A673 (cell line): ENCODE measurements at regions not wholly inside any gene's neighbourhood (a gene's known extent, or its start where the extent isn't known, plus 50 kb on each side); places are given as distances from the start of the nearest gene placed in this dataset.

ENCODE experiments used
- BruUV-seq: library from RNA; stranded (reverse); fragments of 400-500 nt; replicated peaks from 2 replicates; lab custom pipeline; 2021; lab: Mats Ljungman, UMichigan
- CTCF ChIA-PET: fragments of 300-600 bp; sonication (Branson Sonifier 250); formaldehyde crosslinking; loops from one replicate; lab custom pipeline; 2022; ENCODE audit warnings: antibody characterized with exemption; lab: Charles Lee
- POLR2A ChIA-PET: fragments of 300-600 bp; sonication (Branson Sonifier 250); formaldehyde crosslinking; loops from one replicate; lab custom pipeline; 2022; ENCODE audit warnings: antibody characterized with exemption; ENCODE audit not compliant: low non-redundant PET; lab: Charles Lee
- DNase-seq: peaks from one replicate; pipeline ENCODE4 v3.0.0-alpha.2; 2015; ENCODE audit warnings: low spot score
- H3K27ac ChIP-seq: fragments of 200-600 bp; sonication (generic); 2 replicates; pipeline ENCODE4 v1.5.1; 2016; ENCODE audit warnings: mixed run types, low read depth, mild to moderate bottlenecking, mixed read lengths, antibody characterized with exemption, low read length; ENCODE audit not compliant: poor library complexity, severe bottlenecking
- H3K27me3 ChIP-seq: fragments of 200-600 bp; sonication (generic); replicated peaks from 2 replicates; pipeline ENCODE4 v1.6.1; 2017; ENCODE audit warnings: mixed run types, low read depth, mild to moderate bottlenecking, mixed read lengths, antibody characterized with exemption, low read length; ENCODE audit not compliant: insufficient read depth, poor library complexity
- H3K36me3 ChIP-seq: fragments of 200-600 bp; sonication (generic); 2 replicates; pipeline ENCODE4 v1.6.1; 2016; ENCODE audit warnings: mixed run types, mild to moderate bottlenecking, mixed read lengths, antibody characterized with exemption, low read length; ENCODE audit not compliant: insufficient read depth, poor library complexity, severe bottlenecking
- H3K4me1 ChIP-seq: fragments of 200-600 bp; sonication (generic); 2 replicates; pipeline ENCODE4 v1.6.1; 2017; ENCODE audit warnings: mixed run types, mild to moderate bottlenecking, mixed read lengths, antibody characterized with exemption, low read length; ENCODE audit not compliant: insufficient read depth, poor library complexity, severe bottlenecking
- H3K4me3 ChIP-seq: fragments of 200-600 bp; sonication (generic); 2 replicates; pipeline ENCODE4 v1.5.1; 2016; ENCODE audit warnings: low read depth, mixed run types, mild to moderate bottlenecking, mixed read lengths, low read length; ENCODE audit not compliant: poor library complexity, severe bottlenecking
- H3K9me3 ChIP-seq: fragments of 200-600 bp; sonication (generic); 2 replicates; pipeline ENCODE4 v1.6.1; 2016; ENCODE audit warnings: mixed run types, low read depth, mild to moderate bottlenecking, mixed read lengths, antibody characterized with exemption, low read length; ENCODE audit not compliant: poor library complexity, severe bottlenecking
- EZH2 ChIP-seq: fragments of 200-600 bp; sonication (generic); IDR thresholded peaks from 2 replicates; pipeline ENCODE4 v1.6.1; 2017; ENCODE audit warnings: borderline replicate concordance, low read depth, mild to moderate bottlenecking, mixed read lengths, antibody characterized with exemption, low read length; ENCODE audit not compliant: poor library complexity, severe bottlenecking
- intact Hi-C: fragments of 100-400 bp; cut with micrococcal nuclease; formaldehyde crosslinking; loops from one replicate; pipeline ENCODE4 v1.10.0; 2022; ENCODE audit not compliant: unreplicated experiment
- TF ChIP-seq, protein P1 (sequence below): fragments of 300-800, 200-600 bp; sonication (generic); conservative IDR thresholded peaks from 2 replicates; pipeline ENCODE4 v1.5.1; 2017; ENCODE audit warnings: low read depth, mild to moderate bottlenecking, antibody characterized with exemption, low read length, moderate library complexity, mixed read lengths

DNA sequence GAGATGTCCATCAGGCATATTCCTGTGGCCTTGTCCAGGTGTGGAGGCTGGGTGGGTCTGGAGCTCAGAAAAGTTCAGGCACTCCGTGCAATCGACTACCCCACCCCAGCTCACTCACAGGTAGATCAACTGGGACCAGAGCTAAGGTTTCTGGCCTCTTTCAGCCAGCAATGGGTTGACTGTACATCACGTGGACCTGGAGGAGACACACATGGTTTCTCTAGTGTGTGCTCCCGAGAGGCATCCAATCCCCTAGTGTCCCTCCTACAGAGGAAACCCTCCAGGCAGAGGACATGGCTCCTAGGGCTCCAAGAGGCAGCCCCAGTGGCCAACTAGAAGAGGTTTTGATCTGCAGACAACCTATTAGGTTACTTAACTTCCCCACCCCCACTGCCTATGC is 119.5 kb upstream of the RGS6 start:
- DNase-seq, result no peak
- POLR2A ChIA-PET, result no interaction called here
- no TSS peak for BruUV-seq
- no peaks in the 10 kb centered on the region for H3K9me3 ChIP-seq
- no peak overlapping the region for H3K4me3 ChIP-seq
- H3K27me3 ChIP-seq, result no peaks in the 10 kb centered on the region
- no peaks in the 10 kb centered on the region for H3K4me1 ChIP-seq
- CTCF ChIA-PET, result no interaction called here
- H3K27ac ChIP-seq, result no peak overlapping the region
- intact Hi-C loops, result no loop called here
- TF ChIP-seq, protein P1, sequence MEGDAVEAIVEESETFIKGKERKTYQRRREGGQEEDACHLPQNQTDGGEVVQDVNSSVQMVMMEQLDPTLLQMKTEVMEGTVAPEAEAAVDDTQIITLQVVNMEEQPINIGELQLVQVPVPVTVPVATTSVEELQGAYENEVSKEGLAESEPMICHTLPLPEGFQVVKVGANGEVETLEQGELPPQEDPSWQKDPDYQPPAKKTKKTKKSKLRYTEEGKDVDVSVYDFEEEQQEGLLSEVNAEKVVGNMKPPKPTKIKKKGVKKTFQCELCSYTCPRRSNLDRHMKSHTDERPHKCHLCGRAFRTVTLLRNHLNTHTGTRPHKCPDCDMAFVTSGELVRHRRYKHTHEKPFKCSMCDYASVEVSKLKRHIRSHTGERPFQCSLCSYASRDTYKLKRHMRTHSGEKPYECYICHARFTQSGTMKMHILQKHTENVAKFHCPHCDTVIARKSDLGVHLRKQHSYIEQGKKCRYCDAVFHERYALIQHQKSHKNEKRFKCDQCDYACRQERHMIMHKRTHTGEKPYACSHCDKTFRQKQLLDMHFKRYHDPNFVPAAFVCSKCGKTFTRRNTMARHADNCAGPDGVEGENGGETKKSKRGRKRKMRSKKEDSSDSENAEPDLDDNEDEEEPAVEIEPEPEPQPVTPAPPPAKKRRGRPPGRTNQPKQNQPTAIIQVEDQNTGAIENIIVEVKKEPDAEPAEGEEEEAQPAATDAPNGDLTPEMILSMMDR, result no peak
- TF ChIP-seq EZH2, result no peak
- H3K36me3 ChIP-seq, result no peaks in the 10 kb centered on the region

DNA sequence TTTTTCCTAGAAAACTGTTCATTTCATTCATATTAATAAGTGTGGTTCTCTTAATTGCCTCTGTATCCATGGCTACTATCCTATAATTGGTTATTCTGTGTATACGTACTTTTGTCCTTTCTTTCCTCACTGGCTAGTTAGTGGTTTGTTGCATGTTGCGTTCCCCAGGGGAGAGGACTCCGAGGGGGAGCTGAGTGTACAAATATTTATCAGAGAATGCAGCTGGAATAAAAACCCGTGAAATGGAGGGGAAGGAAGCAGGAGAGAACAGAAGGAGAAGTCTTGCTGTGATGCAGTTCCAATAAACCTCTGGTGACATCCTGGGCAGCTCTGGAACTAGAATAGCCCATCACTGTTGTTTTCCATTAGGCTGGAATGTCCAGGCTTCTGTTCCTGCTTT is 117.1 kb upstream of the RGS6 start:
- intact Hi-C loops, result no loop called here
- no TSS peak for BruUV-seq
- POLR2A ChIA-PET, result no interaction called here

DNA sequence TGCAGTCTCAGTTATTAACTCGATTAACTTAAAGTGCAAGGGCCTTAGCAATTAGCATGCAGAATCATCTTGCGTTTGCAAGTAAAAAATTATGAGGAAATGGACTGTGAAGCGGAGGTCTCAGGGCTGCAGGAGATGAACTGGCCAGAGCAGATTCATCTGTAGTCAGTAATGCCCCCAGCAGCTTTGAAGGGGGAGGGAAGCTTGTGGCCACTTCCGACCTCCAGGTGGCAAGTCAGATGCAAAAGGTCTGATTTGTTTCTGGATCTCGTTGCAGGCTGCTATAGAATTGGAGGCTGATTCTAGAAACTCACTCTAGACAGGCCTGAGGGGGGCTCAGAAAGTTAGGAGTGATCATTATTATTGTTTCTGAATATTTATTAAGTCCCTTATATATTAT is 107.4 kb upstream of the RGS6 start:
- no peak overlapping the region for H3K4me3 ChIP-seq
- H3K36me3 ChIP-seq, result no peaks in the 10 kb centered on the region
- CTCF ChIA-PET, result no interaction called here
- no peaks in the 10 kb centered on the region for H3K4me1 ChIP-seq
- no peak for TF ChIP-seq EZH2
- TF ChIP-seq, protein P1, result no peak
- no peaks in the 10 kb centered on the region for H3K27me3 ChIP-seq
- no peaks in the 10 kb centered on the region for H3K9me3 ChIP-seq
- POLR2A ChIA-PET, result no interaction called here
- intact Hi-C loops, result no loop called here
- H3K27ac ChIP-seq, result no peak overlapping the region
- no TSS peak for BruUV-seq
- no peak for DNase-seq

More for the DNA sequence above, 117.1 kb upstream of the RGS6 start:
- CTCF ChIA-PET, result no interaction called here
- H3K36me3 ChIP-seq, result no peaks in the 10 kb centered on the region
- TF ChIP-seq EZH2, result no peak
- TF ChIP-seq, protein P1, result no peak
- no peaks in the 10 kb centered on the region for H3K9me3 ChIP-seq
- H3K4me3 ChIP-seq, result no peak overlapping the region
- no peaks in the 10 kb centered on the region for H3K4me1 ChIP-seq
- DNase-seq, result peak; percentile 23
- no peaks in the 10 kb centered on the region for H3K27me3 ChIP-seq
- no peak overlapping the region for H3K27ac ChIP-seq
